Effector memory CD8-positive, alpha-beta T cell (primary cell): ENCODE measurements at regions not wholly inside any gene's neighbourhood (a gene's known extent, or its start where the extent isn't known, plus 50 kb on each side); places are given as distances from the start of the nearest gene placed in this dataset.
"Not testable (repeated sequence)": the region's sequence is repeated elsewhere in the genome, so short reads cannot be mapped to it uniquely, and the experiment has no call there.

Source experiments
- ATAC-seq: fragments of 150-1000 bp; cut with Tn5 transposase; replicated peaks from 2 replicates; pipeline ENCODE4 v1.10.0; 2021; ENCODE audit warnings: mild to moderate bottlenecking, moderate library complexity
- DNase-seq, 3 experiments: peaks; one replicate each; pipeline ENCODE4 v3.0.0; 2021
- H3K27ac Mint-ChIP-seq, 2 donors: one replicate each; pipeline ENCODE4 v1.8.0; 2022; ENCODE audit warnings: mild to moderate bottlenecking in 2 of 2, mixed read lengths in 2 of 2, moderate library complexity in 2 of 2
- H3K27me3 Mint-ChIP-seq, 2 donors: one replicate each; pipeline ENCODE4 v1.8.0; 2022; ENCODE audit warnings: mixed read lengths in 2 of 2
- H3K36me3 Mint-ChIP-seq: one replicate; pipeline ENCODE4 v1.8.0; 2022; ENCODE audit warnings: mild to moderate bottlenecking, moderate library complexity, mixed read lengths; ENCODE audit not compliant: insufficient read depth
- H3K4me1 Mint-ChIP-seq, 2 donors: one replicate each; pipeline ENCODE4 v1.8.0; 2022; ENCODE audit warnings: low read depth in 2 of 2, mixed read lengths in 2 of 2
- H3K4me3 Mint-ChIP-seq, 2 donors: one replicate each; pipeline ENCODE4 v1.8.0; 2022; ENCODE audit warnings: mild to moderate bottlenecking in 2 of 2, mixed read lengths in 2 of 2, moderate library complexity in 2 of 2
- H3K9me3 Mint-ChIP-seq, 2 donors: one replicate each; pipeline ENCODE4 v1.8.0; 2022; ENCODE audit warnings: mixed read lengths in 2 of 2

DNA sequence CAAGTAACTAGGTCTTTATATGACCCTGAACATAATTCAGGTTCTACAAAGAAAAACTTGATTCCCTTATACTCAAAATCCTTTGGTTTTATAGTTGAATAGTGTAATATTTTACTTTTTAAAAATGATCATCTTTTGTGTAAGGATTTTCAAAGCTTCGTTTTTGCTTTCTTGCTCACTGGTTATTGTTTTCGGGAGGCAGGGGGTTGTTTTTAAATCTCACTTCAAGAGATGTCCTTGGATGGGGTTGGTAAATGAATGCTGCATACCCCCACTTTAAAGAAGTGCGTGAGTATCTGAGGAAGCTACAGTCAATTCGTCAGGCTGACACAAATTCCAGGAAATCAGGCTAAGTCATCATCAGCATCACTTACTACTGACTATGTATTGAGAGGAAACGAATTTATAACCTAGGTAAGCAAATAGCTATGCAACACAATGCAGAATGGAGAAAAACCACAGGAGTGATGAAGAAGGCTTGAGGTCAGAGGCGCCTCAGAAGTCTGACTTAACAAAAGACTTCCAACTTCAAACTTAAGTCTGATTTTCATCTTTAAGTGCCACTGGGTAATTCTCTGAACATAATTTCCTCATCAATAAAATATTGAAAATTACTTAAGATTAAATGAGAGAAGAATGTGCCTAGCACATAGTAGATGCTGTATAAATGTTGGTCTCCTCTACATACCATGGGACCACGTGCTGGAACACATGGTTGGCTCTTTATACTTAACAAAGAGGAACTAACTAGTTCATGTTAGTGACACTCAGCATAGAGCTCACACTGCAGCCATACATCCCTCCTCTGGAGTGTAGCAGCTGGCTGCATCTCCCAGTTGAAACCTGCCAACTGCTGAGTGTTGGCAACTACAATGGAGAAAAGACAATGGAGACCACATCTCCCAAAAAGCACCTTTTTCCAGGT, 106.0 kb upstream of the KIF2A start:
- Mint-ChIP-seq H3K4me3 (no peak overlapping the region), H3K36me3 (no peaks in the 10 kb centered on the region), H3K27ac (no peak overlapping the region), H3K27me3 (peaks cover 41 to 42% of the 10 kb centered on the region in 2 donors), H3K9me3 (no peaks in the 10 kb centered on the region), H3K4me1 (no peaks in the 10 kb centered on the region)
- no peak for DNase-seq
- ATAC-seq = no peak

DNA sequence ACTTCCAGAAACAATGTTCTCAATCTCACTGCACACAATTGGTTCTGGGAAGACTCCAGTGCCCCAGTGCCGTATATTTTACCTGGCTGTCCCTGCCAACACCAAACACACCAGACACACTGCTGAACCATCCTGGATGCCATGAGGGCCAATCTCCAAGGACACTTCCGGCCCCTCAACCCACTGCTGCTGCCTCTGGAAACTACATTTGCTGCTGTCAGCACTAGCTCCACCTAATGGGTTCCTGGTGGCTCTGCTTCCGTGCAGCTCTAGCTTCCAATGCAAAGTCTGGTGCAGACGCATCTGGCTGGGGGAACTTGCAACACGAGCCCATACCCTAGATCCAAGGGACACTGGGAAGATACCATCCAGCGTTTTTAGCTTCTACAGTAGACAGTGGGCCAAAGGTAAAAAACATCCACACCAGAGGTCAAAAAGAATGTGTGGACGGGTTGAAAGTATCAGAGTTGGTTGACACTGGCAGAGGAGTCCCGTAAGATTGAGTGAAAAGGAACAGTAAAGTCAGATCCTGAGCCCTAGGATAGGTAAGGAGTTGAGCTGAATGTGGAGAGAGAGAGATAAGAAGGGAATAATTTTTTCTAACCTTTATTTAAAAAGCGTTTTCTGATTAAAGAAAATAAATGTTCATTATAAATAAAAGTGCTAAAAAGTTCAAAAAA, 99.7 kb upstream of the KIF2A start:
- H3K27ac Mint-ChIP-seq = no peak overlapping the region
- H3K36me3 Mint-ChIP-seq = no peaks in the 10 kb centered on the region
- no peak overlapping the region for H3K4me3 Mint-ChIP-seq
- no peak for DNase-seq
- ATAC-seq = no peak
- H3K27me3 Mint-ChIP-seq = peaks cover 53 to 70% of the 10 kb centered on the region in 2 donors
- no peaks in the 10 kb centered on the region for H3K9me3 Mint-ChIP-seq
- H3K4me1 Mint-ChIP-seq = no peaks in the 10 kb centered on the region

DNA sequence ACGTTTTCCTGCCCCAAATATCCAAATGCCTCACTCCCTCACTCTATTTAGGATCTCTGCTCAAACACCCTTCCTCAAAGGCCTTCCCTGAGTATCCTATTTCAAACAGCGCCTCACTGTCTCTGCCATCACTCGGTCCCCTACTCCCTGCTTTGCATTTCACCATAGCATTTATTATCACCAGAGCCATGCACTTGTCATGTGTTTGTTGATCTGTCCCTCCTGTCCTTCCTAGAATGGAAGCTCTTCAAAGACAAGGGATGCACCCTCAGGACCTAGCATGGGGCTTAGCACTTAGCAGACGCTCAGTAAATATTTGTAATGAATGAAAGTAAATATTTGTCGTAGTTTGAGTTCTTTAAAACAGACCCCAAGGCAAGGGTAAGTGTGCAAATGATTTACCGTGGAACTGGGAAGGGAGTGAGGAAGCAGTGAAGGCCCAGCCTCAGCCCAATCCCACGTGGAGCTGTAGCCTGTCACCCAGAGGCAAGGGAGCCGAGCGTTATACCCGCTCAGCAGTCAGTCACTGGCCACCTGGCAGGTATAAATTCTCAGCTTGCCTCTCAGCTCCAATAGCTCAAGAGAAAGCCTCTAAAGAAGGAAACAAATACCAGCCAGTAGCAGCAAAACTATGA, 97.7 kb upstream of the KIF2A start:
- Mint-ChIP-seq H3K27ac (no peak overlapping the region), H3K4me1 (no peaks in the 10 kb centered on the region), H3K36me3 (no peaks in the 10 kb centered on the region), H3K9me3 (no peaks in the 10 kb centered on the region), H3K4me3 (no peak overlapping the region), H3K27me3 (peaks cover 51 to 80% of the 10 kb centered on the region in 2 donors)
- DNase-seq (no peak), ATAC-seq (no peak)

DNA sequence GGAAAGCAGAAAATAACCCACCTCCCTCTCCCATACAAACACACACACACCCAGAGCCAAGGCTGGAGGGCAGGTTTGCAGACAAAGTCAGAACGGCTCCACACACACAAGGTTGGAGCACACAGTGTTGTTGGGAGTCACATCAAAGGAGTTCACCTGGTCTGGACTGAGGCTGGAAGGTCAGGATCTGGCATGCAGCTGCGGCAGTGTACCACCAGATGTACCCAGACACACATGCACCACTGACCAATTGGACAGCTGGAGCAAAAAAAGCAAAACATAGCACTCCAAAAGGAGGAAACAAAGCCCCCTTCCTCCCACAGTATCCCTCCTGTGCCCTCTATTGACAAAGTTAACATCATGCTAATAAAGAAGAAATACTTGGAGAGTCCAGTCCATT, 94.6 kb upstream of the KIF2A start:
- Mint-ChIP-seq H3K27me3 (peaks cover 49 to 74% of the 10 kb centered on the region in 2 donors), H3K4me1 (no peaks in the 10 kb centered on the region), H3K9me3 (no peaks in the 10 kb centered on the region), H3K4me3 (no peak overlapping the region), H3K36me3 (no peaks in the 10 kb centered on the region), H3K27ac (no peak overlapping the region)
- ATAC-seq (no peak), DNase-seq (no peak)

DNA sequence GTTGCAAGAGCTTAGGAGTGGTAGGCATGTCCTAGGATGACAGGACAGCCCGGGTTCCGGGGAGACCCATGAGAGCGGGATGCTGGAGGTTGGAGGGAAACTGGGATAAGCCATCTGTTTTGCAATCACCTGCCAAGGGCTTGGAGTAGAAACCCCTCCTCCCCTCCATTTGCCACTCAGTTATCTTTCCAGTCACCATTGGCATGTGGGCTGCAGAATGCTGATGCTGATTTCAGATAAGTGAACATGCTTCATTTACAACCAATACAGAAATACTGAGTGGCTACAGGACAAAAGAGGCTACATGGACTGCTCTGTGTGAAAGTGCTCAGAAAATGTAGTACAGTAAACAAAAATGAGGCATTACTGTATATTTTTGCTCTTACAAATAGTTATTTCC, 93.4 kb upstream of the KIF2A start:
- no peak overlapping the region for H3K27ac Mint-ChIP-seq
- no peaks in the 10 kb centered on the region for H3K9me3 Mint-ChIP-seq
- DNase-seq (no peak), ATAC-seq (no peak)
- H3K4me3 Mint-ChIP-seq = no peak overlapping the region
- peaks cover 47 to 69% of the 10 kb centered on the region in 2 donors for H3K27me3 Mint-ChIP-seq
- H3K4me1 Mint-ChIP-seq = no peaks in the 10 kb centered on the region
- no peaks in the 10 kb centered on the region for H3K36me3 Mint-ChIP-seq

DNA sequence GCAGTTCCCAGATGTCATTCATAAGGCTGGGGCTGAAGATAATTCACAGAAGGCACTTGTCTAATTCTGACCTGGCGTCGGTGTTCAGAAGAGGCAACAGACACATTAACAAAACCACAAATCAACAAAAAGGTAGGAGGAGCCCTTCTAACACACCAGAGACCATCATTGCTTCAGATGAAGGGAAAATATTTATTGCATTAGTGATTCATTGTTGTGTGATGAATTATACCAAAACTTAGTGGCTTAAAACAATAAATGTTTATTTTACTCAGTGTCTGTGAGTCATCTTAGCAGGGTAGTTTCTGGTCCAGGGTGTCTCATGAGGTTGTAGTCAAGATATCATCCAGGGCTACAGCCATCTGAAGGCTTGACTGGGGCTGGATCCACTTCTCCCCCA, 91.3 kb upstream of the KIF2A start:
- DNase-seq = no peak
- ATAC-seq = no peak
- Mint-ChIP-seq H3K9me3 (no peaks in the 10 kb centered on the region), H3K4me3 (no peak overlapping the region), H3K27me3 (peaks cover 44 to 63% of the 10 kb centered on the region in 2 donors), H3K36me3 (no peaks in the 10 kb centered on the region), H3K4me1 (no peaks in the 10 kb centered on the region), H3K27ac (no peak overlapping the region)

DNA sequence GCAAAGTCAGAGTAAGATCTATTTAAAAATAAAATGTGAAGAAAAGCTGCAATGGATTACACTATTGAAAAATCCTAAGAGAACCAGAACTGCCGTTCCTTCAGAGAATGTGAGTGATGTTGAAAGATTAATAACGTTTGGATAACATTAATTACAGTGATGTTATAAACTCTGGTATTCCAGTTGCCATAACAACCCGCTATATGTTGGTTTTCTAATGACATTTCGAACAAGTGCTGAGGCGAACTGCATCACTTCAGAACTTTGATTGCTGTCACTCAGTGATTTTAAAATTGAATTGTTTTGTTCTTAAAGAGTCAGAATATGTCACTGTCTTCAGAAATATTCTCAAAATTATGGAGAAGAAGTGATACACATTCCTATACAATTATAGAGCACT, 89.4 kb upstream of the KIF2A start:
- not testable (repeated sequence) for H3K9me3 Mint-ChIP-seq, ATAC-seq, H3K4me1 Mint-ChIP-seq, H3K36me3 Mint-ChIP-seq, H3K4me3 Mint-ChIP-seq, DNase-seq, H3K27ac Mint-ChIP-seq
- H3K27me3 Mint-ChIP-seq = peaks cover 26 to 53% of the 10 kb centered on the region in 2 donors

DNA sequence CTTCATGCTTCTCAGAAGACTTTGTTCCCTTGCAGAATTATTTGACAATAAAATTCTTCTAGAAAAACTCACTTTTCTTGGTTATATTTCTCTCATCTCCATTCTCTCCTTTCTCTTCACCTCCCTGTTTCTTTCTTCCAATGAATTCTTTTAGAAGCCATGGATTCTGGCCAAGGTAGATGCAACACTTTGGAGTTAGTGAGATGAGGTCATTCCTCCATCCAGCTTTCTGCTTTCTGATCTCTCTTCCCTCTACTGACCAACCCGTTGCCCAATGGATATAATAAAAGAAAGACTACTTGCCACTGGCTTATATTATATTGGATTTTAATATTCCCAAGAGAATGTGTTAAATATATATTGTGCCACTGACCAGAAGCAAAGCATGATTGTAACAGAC, 88.9 kb upstream of the KIF2A start:
- H3K27ac Mint-ChIP-seq, H3K36me3 Mint-ChIP-seq, DNase-seq, H3K4me1 Mint-ChIP-seq, H3K4me3 Mint-ChIP-seq, ATAC-seq, H3K9me3 Mint-ChIP-seq: not testable (repeated sequence)
- H3K27me3 Mint-ChIP-seq = peaks cover 26 to 48% of the 10 kb centered on the region in 2 donors

DNA sequence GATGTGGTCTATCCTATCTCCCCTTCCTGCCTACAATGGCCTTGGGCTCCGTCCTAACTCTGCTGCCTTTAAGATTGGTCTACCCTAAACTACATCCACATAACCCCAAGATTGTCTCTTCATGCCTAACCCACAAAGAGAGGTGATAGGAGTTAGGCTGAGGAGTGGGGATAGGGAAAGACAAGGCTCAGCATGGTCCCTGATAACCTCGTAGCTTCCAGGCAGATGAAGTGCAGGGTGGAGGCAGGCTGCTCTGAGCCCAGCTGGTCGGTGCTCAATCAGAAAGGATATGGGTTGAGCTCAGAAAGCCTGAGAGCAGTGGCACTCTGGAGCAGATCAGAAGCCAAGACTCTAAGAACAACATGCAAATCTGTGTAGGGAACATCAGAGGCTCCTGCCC, 87.1 kb upstream of the KIF2A start:
- not testable (repeated sequence) for DNase-seq, H3K4me3 Mint-ChIP-seq, H3K36me3 Mint-ChIP-seq, H3K4me1 Mint-ChIP-seq, ATAC-seq, H3K27ac Mint-ChIP-seq, H3K9me3 Mint-ChIP-seq
- H3K27me3 Mint-ChIP-seq = peaks cover 26 to 41% of the 10 kb centered on the region in 2 donors

DNA sequence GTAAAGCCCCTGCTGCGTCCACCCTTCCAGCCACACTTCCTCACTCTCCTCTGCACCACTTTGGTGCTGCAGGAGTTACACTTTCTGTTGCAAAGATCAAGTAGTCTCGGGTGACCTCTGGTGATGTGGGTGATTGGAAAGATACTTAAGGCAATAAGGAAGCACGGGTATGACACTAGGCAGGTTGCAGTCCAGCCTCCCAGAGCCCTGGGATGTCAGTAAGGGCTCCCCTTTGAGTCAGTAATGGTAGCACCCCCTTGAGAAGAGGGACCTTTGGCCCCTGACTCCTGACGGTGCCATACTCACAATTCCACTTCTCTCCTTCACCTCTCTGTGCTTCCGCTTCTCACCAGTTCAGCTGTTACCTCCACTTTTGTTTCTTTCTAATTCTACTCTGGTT, 84.1 kb upstream of the KIF2A start:
- H3K27me3 Mint-ChIP-seq = peaks cover 12 to 23% of the 10 kb centered on the region in 2 donors
- not testable (repeated sequence) for H3K9me3 Mint-ChIP-seq, H3K27ac Mint-ChIP-seq, DNase-seq, H3K36me3 Mint-ChIP-seq, H3K4me3 Mint-ChIP-seq, ATAC-seq
- peaks cover 9 to 10% of the 10 kb centered on the region in 2 donors for H3K4me1 Mint-ChIP-seq

DNA sequence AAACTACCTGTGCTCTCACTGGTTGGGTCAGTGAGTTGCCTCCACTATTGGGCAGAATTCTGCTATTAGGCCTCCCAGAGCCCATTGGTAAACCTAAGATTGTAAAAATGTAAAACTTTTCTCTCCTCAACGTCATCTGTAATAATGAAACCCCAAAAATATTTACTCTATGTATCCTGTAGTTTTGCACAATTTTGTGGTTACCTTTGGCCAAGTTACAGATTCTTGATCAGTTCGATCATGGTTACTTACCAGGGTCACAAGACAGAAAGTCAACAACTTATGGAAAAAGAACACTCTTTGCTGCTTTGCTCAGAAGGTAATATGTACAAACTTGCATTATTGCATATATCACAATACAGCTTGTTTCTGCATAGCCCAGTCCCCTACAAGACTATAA, 83.7 kb upstream of the KIF2A start:
- DNase-seq, H3K36me3 Mint-ChIP-seq, H3K9me3 Mint-ChIP-seq, H3K27ac Mint-ChIP-seq, H3K4me3 Mint-ChIP-seq, ATAC-seq: not testable (repeated sequence)
- Mint-ChIP-seq H3K4me1 (peaks cover 9 to 10% of the 10 kb centered on the region in 2 donors), H3K27me3 (peaks cover 12 to 23% of the 10 kb centered on the region in 2 donors)

DNA sequence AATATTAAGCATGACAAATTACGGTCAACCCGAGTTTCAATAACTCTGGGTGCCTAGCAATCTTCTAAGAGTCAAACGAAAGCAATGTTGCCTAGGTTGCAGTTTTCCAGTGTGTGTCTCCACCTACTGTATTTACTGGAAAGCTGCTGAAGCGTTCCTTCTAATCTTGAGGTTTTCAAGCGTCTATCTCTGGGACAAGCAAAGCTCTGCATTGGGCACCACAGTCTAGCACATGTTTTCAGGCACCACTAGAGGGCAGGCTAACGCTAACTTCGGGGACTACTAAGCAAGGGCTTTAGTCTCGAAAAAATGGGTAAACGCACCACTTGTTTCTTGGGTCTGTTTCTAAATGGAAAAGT, 82.7 kb upstream of the KIF2A start:
- Mint-ChIP-seq H3K4me3 (peak overlapping the region; percentile 71 to 85), H3K27ac (peak overlapping the region; percentile 73 to 94), H3K4me1 (peaks cover 9 to 10% of the 10 kb centered on the region in 2 donors), H3K27me3 (peaks cover 13 to 18% of the 10 kb centered on the region in 2 donors)
- H3K9me3 Mint-ChIP-seq, H3K36me3 Mint-ChIP-seq: not testable (repeated sequence)
- DNase-seq (peak; percentile 70 to 76 (median 73)), ATAC-seq (peak; percentile 99)

DNA sequence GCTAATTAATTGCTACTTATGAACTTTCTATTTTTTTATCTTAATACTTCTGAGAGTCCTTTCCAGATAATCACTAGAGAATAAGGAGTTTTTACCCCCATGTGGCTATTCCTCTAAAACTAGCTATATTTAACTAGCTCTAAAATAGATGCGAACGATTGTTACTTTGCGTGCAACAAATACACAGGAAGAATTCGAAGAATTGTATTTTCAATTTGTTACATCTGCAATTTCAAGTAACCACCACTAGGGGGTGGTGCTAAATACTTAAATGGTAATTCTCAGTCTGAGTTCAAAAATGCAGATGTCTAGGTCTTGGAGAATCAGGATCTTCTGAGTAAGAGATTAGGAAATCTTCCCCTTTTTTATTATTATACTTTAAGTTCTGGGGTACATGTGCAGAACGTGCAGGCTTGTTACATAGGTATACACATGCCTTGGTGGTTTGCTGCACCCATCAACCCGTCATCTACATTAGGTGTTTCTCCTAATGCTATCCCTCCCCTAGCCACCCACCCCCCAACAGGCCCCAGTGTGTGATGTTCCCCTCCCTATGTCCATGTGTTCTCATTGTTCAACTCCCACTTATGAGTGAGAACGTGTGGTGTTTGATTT, 80.9 kb upstream of the KIF2A start:
- not testable (repeated sequence) for H3K36me3 Mint-ChIP-seq, DNase-seq, ATAC-seq, H3K9me3 Mint-ChIP-seq, H3K27ac Mint-ChIP-seq, H3K27me3 Mint-ChIP-seq
- Mint-ChIP-seq H3K4me1 (peaks cover 9 to 10% of the 10 kb centered on the region in 2 donors), H3K4me3 (peak overlapping the region; percentile 71 to 85)
